GM21360 (cell line): ENCODE measurements at regions not wholly inside any gene's neighbourhood (a gene's known extent, or its start where the extent isn't known, plus 50 kb on each side); places are given as distances from the start of the nearest gene placed in this dataset.

Experiments used
- ATAC-seq: cut with Tn5 transposase; IDR thresholded peaks from one replicate; pipeline ENCODE4 v1.9.1; 2021; ENCODE audit warnings: mild to moderate bottlenecking, moderate library complexity; ENCODE audit not compliant: unreplicated experiment

- no peak for ATAC-seq
Observed at GRCh38 chr20:21577551-21577950, 63.7 kb upstream of the NKX2-2 start.

- no peak for ATAC-seq
Observed at GRCh38 chr20:21575981-21576740, 62.3 kb upstream of the NKX2-2 start.

- ATAC-seq, result no peak
Observed at GRCh38 chr20:21575167-21575566, 61.3 kb upstream of the NKX2-2 start.

GRCh38 chr20:21574443-21574842 is 60.6 kb upstream of the NKX2-2 start:
- ATAC-seq, result no peak

- no peak for ATAC-seq
Observed at GRCh38 chr20:21573259-21573658, 59.4 kb upstream of the NKX2-2 start.

GRCh38 chr20:21571841-21572690 is 58.2 kb upstream of the NKX2-2 start:
- ATAC-seq, result no peak

GRCh38 chr20:21570285-21570992 is 56.6 kb upstream of the NKX2-2 start:
- no peak for ATAC-seq

GRCh38 chr20:21569586-21569985 is 55.7 kb upstream of the NKX2-2 start:
- ATAC-seq, result no peak

GRCh38 chr20:21564127-21564773 is 50.4 kb upstream of the NKX2-2 start:
- no peak for ATAC-seq
